ENCODE measurements at regions not wholly inside any gene's neighbourhood (a gene's known extent, or its start where the extent isn't known, plus 50 kb on each side); places are given as distances from the start of the nearest gene placed in this dataset.

DNA sequence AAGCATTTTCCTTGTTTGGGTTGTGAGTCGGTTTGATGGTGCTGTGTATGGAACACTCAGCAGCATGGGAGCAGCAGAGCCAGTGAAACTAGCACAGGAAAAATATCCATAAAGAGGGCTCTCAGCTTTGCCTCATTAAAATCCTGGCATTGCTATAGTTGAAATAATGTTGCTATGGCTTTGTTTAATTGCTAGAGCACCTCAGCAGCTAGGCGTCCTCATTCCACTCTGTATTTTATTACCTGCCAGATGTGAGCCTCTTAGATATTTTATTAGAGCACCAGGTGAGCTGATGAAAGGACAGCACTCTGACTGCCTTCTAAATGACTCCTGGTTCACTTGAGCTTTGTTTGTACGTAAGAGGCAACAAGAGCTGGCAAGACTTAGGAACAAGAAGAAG lies 232.4 kb downstream of the MTX2 start:
- TF ChIP-seq, protein P1, sequence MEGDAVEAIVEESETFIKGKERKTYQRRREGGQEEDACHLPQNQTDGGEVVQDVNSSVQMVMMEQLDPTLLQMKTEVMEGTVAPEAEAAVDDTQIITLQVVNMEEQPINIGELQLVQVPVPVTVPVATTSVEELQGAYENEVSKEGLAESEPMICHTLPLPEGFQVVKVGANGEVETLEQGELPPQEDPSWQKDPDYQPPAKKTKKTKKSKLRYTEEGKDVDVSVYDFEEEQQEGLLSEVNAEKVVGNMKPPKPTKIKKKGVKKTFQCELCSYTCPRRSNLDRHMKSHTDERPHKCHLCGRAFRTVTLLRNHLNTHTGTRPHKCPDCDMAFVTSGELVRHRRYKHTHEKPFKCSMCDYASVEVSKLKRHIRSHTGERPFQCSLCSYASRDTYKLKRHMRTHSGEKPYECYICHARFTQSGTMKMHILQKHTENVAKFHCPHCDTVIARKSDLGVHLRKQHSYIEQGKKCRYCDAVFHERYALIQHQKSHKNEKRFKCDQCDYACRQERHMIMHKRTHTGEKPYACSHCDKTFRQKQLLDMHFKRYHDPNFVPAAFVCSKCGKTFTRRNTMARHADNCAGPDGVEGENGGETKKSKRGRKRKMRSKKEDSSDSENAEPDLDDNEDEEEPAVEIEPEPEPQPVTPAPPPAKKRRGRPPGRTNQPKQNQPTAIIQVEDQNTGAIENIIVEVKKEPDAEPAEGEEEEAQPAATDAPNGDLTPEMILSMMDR (conservative IDR thresholded peaks at IDR 0.05; ENCODE audit: low read depth, low read length): no peak
- no peak for TF ChIP-seq EZH2phosphoT487 (IDR thresholded peaks at IDR 0.05; ENCODE audit: borderline replicate concordance, low read length)
- no peak for TF ChIP-seq EZH2 (IDR thresholded peaks at IDR 0.05; ENCODE audit: low read length, unreplicated experiment)
